HEK293 (cell line): ENCODE measurements at regions not wholly inside any gene's neighbourhood (a gene's known extent, or its start where the extent isn't known, plus 50 kb on each side); places are given as distances from the start of the nearest gene placed in this dataset.

ENCODE experiments used
- GFI1B ChIP-seq: fragments of 450-650 bp; formaldehyde crosslinking; IDR thresholded peaks from 2 replicates; pipeline ENCODE4 v1.5.1; 2016; ENCODE audit warnings: missing biosample characterization, missing genetic modification characterization
- KLF7 ChIP-seq: fragments of 450-650 bp; formaldehyde crosslinking; IDR thresholded peaks from 2 replicates; pipeline ENCODE4 v1.5.1; 2016; ENCODE audit warnings: missing biosample characterization, missing genetic modification characterization, borderline replicate concordance
- OSR2 ChIP-seq: fragments of 450-650 bp; formaldehyde crosslinking; IDR thresholded peaks from 2 replicates; pipeline ENCODE4 v1.5.1; 2016; ENCODE audit warnings: missing biosample characterization, missing genetic modification characterization
- REPIN1 ChIP-seq: fragments of 450-650 bp; formaldehyde crosslinking; IDR thresholded peaks from 2 replicates; pipeline ENCODE4 v1.5.1; 2017; ENCODE audit warnings: missing biosample characterization, missing genetic modification characterization, low read depth
- SCRT1 ChIP-seq: fragments of 450-650 bp; formaldehyde crosslinking; IDR thresholded peaks from 2 replicates; pipeline ENCODE4 v1.5.1; 2016; ENCODE audit warnings: missing biosample characterization, missing genetic modification characterization, borderline replicate concordance
- SP7 ChIP-seq: fragments of 450-650 bp; formaldehyde crosslinking; IDR thresholded peaks from 2 replicates; pipeline ENCODE4 v1.5.1; 2016; ENCODE audit warnings: missing biosample characterization, missing genetic modification characterization
- TRIM28 ChIP-seq: IDR thresholded peaks from 2 replicates; pipeline ENCODE4 v1.6.1; 2011; ENCODE audit warnings: low read length, control low read depth, borderline replicate concordance
- YY2 ChIP-seq: fragments of 450-650 bp; formaldehyde crosslinking; IDR thresholded peaks from 2 replicates; pipeline ENCODE4 v1.5.1; 2016; ENCODE audit warnings: missing biosample characterization, missing genetic modification characterization
- ZBTB1 ChIP-seq: fragments of 450-650 bp; formaldehyde crosslinking; IDR thresholded peaks from 2 replicates; pipeline ENCODE4 v1.5.1; 2016; ENCODE audit warnings: missing biosample characterization, missing genetic modification characterization
- ZBTB20 ChIP-seq: fragments of 450-650 bp; formaldehyde crosslinking; IDR thresholded peaks from 2 replicates; pipeline ENCODE4 v1.5.1; 2016; ENCODE audit warnings: missing biosample characterization, missing genetic modification characterization
- ZNF121 ChIP-seq: fragments of 450-650 bp; formaldehyde crosslinking; IDR thresholded peaks from 2 replicates; pipeline ENCODE4 v1.5.1; 2016; ENCODE audit warnings: missing biosample characterization, missing genetic modification characterization
- ZNF184 ChIP-seq: fragments of 450-650 bp; IDR thresholded peaks from 2 replicates; pipeline ENCODE4 v1.5.1; 2018; ENCODE audit warnings: missing biosample characterization, mild to moderate bottlenecking, missing genetic modification characterization
- ZNF248 ChIP-seq: fragments of 450-650 bp; formaldehyde crosslinking; IDR thresholded peaks from 2 replicates; pipeline ENCODE4 v1.5.1; 2017; ENCODE audit warnings: missing biosample characterization, missing genetic modification characterization
- ZNF416 ChIP-seq: fragments of 450-650 bp; formaldehyde crosslinking; IDR thresholded peaks from 2 replicates; pipeline ENCODE4 v1.5.1; 2016; ENCODE audit warnings: missing biosample characterization, missing genetic modification characterization
- ZNF433 ChIP-seq: fragments of 450-650 bp; formaldehyde crosslinking; IDR thresholded peaks from 2 replicates; pipeline ENCODE4 v1.5.1; 2016; ENCODE audit warnings: missing biosample characterization, missing genetic modification characterization, low read depth
- ZNF555 ChIP-seq: fragments of 450-650 bp; formaldehyde crosslinking; conservative IDR thresholded peaks from 2 replicates; pipeline ENCODE4 v1.5.1; 2017; ENCODE audit warnings: missing biosample characterization, mild to moderate bottlenecking, missing genetic modification characterization, inconsistent platforms
- ZNF600 ChIP-seq: fragments of 450-650 bp; formaldehyde crosslinking; IDR thresholded peaks from 2 replicates; pipeline ENCODE4 v1.5.1; 2016; ENCODE audit warnings: missing biosample characterization, missing genetic modification characterization
- ZNF677 ChIP-seq: fragments of 450-650 bp; IDR thresholded peaks from 2 replicates; pipeline ENCODE4 v1.5.0; 2018; ENCODE audit warnings: missing biosample characterization, mild to moderate bottlenecking, missing genetic modification characterization, moderate library complexity
- ZNF701 ChIP-seq: fragments of 450-650 bp; formaldehyde crosslinking; IDR thresholded peaks from 2 replicates; pipeline ENCODE4 v1.5.1; 2016; ENCODE audit warnings: missing biosample characterization, missing genetic modification characterization
- ZNF843 ChIP-seq: fragments of 450-650 bp; formaldehyde crosslinking; IDR thresholded peaks from 2 replicates; pipeline ENCODE4 v1.5.1; 2016; ENCODE audit warnings: missing biosample characterization, missing genetic modification characterization
- TF ChIP-seq, protein P1 (sequence below): fragments of 450-650 bp; formaldehyde crosslinking; IDR thresholded peaks from 2 replicates; pipeline ENCODE4 v1.5.1; 2016; ENCODE audit warnings: missing biosample characterization, missing genetic modification characterization
- TF ChIP-seq, protein P2 (sequence below): fragments of 450-650 bp; formaldehyde crosslinking; IDR thresholded peaks from 2 replicates; pipeline ENCODE4 v1.5.1; 2016; ENCODE audit warnings: missing biosample characterization, missing genetic modification characterization, low read depth
- TF ChIP-seq, protein P3 (sequence below): fragments of 450-650 bp; formaldehyde crosslinking; IDR thresholded peaks from 2 replicates; pipeline ENCODE4; 2016; ENCODE audit warnings: missing biosample characterization, missing genetic modification characterization
- TF ChIP-seq, protein P4 (sequence below): fragments of 450-650 bp; formaldehyde crosslinking; IDR thresholded peaks from 2 replicates; pipeline ENCODE4 v1.5.1; 2017; ENCODE audit warnings: missing biosample characterization, missing genetic modification characterization
- TF ChIP-seq, protein P5 (sequence below): fragments of 450-650 bp; formaldehyde crosslinking; IDR thresholded peaks from 2 replicates; pipeline ENCODE4 v1.5.1; 2016; ENCODE audit warnings: missing biosample characterization, missing genetic modification characterization
- TF ChIP-seq, protein P6 (sequence below): fragments of 450-650 bp; formaldehyde crosslinking; conservative IDR thresholded peaks from 2 replicates; pipeline ENCODE4 v1.5.1; 2016; ENCODE audit warnings: low read depth, missing biosample characterization, missing genetic modification characterization
- TF ChIP-seq, protein P7 (sequence below): fragments of 450-650 bp; formaldehyde crosslinking; IDR thresholded peaks from 2 replicates; pipeline ENCODE4 v1.5.1; 2016; ENCODE audit warnings: missing biosample characterization, missing genetic modification characterization
- TF ChIP-seq, protein P8 (sequence below): fragments of 450-650 bp; formaldehyde crosslinking; IDR thresholded peaks from 2 replicates; pipeline ENCODE4 v1.5.1; 2016; ENCODE audit warnings: missing biosample characterization, missing genetic modification characterization

DNA sequence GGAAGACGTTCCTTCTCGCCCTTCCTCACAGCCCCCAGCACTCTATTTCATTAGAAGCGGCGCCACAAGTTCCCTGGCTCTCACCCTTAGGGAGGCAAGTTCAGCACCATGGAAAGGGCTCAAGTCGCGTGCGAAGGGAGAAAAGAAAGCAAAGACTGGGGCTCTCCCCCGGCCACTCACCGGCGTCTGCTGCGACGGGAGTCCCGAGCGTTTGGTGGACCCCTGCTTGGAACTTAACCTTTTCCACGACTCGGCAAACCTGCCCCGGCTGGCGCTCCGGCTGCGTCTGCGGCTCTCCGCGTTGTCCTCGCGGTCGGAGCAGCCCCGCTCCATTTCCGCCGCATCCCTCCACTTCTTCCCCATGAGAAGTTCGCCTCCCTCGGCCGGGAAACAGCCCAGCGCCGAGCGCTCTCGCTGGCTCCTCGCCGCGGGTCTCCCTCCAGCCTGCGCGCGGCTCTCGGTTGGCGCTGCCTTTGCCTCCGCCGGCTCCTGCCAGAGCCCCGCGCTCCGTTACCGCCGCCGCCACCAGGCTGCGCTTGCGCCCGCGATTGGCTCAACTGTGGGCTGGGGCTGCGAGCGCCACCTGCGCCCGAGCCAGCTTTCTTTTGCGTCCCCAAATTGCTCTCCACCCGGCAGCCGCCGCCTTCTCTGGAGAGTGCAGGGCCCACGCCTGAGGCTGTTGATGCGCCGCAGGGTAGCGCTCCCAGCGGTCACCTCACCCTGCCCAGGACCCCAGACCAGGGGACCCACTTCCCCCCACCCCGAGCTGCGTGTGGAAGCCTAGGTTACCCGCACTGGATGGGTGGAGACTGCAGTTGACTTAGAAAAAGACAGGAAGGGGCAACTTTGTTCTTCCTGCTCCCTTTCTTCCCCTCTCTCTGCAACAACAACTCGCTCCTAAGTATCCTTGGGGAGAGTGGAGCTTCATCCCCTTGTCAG lies 321.6 kb downstream of the CEMIP2 start (continued):
- TF ChIP-seq, protein P1, sequence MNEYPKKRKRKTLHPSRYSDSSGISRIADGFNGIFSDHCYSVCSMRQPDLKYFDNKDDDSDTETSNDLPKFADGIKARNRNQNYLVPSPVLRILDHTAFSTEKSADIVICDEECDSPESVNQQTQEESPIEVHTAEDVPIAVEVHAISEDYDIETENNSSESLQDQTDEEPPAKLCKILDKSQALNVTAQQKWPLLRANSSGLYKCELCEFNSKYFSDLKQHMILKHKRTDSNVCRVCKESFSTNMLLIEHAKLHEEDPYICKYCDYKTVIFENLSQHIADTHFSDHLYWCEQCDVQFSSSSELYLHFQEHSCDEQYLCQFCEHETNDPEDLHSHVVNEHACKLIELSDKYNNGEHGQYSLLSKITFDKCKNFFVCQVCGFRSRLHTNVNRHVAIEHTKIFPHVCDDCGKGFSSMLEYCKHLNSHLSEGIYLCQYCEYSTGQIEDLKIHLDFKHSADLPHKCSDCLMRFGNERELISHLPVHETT (tag by site-specific recombination) = no peak
- TF ChIP-seq ZNF248 (no peak), YY2 (tag by site-specific recombination) (no peak), ZNF121 (tag by site-specific recombination) (no peak), ZNF600 (tag by site-specific recombination) (0 out of 2 replicates have a peak, but pooled peaks have one; percentile 35), SP7 (tag by site-specific recombination) (no peak), GFI1B (tag by site-specific recombination) (no peak), SCRT1 (no peak), ZBTB1 (no peak), ZNF701 (tag by site-specific recombination) (no peak), ZNF433 (tag by site-specific recombination) (no peak), ZNF555 (tag by site-specific recombination) (no peak), ZNF184 (no peak), KLF7 (tag by site-specific recombination) (no peak), ZBTB20 (tag by site-specific recombination) (0 out of 2 replicates have a peak, but pooled peaks have one; percentile 25), ZNF416 (no peak), ZNF843 (tag by site-specific recombination) (no peak), TRIM28 (no peak), ZNF677 (tag by site-specific recombination) (no peak), REPIN1 (tag by site-specific recombination) (no peak), OSR2 (tag by site-specific recombination) (no peak)
- TF ChIP-seq, protein P2, sequence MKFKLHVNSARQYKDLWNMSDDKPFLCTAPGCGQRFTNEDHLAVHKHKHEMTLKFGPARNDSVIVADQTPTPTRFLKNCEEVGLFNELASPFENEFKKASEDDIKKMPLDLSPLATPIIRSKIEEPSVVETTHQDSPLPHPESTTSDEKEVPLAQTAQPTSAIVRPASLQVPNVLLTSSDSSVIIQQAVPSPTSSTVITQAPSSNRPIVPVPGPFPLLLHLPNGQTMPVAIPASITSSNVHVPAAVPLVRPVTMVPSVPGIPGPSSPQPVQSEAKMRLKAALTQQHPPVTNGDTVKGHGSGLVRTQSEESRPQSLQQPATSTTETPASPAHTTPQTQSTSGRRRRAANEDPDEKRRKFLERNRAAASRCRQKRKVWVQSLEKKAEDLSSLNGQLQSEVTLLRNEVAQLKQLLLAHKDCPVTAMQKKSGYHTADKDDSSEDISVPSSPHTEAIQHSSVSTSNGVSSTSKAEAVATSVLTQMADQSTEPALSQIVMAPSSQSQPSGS (tag by site-specific recombination) = no peak
- TF ChIP-seq, protein P3, sequence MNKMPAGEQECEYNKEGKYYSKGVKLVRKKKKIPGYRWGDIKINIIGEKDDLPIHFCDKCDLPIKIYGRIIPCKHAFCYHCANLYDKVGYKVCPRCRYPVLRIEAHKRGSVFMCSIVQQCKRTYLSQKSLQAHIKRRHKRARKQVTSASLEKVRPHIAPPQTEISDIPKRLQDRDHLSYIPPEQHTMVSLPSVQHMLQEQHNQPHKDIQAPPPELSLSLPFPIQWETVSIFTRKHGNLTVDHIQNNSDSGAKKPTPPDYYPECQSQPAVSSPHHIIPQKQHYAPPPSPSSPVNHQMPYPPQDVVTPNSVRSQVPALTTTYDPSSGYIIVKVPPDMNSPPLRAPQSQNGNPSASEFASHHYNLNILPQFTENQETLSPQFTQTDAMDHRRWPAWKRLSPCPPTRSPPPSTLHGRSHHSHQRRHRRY (tag by site-specific recombination) = no peak
- TF ChIP-seq, protein P4, sequence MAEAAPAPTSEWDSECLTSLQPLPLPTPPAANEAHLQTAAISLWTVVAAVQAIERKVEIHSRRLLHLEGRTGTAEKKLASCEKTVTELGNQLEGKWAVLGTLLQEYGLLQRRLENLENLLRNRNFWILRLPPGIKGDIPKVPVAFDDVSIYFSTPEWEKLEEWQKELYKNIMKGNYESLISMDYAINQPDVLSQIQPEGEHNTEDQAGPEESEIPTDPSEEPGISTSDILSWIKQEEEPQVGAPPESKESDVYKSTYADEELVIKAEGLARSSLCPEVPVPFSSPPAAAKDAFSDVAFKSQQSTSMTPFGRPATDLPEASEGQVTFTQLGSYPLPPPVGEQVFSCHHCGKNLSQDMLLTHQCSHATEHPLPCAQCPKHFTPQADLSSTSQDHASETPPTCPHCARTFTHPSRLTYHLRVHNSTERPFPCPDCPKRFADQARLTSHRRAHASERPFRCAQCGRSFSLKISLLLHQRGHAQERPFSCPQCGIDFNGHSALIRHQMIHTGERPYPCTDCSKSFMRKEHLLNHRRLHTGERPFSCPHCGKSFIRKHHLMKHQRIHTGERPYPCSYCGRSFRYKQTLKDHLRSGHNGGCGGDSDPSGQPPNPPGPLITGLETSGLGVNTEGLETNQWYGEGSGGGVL (tag by site-specific recombination) = no peak
- TF ChIP-seq, protein P5, sequence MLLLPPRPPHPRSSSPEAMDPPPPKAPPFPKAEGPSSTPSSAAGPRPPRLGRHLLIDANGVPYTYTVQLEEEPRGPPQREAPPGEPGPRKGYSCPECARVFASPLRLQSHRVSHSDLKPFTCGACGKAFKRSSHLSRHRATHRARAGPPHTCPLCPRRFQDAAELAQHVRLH = no peak
- TF ChIP-seq, protein P6, sequence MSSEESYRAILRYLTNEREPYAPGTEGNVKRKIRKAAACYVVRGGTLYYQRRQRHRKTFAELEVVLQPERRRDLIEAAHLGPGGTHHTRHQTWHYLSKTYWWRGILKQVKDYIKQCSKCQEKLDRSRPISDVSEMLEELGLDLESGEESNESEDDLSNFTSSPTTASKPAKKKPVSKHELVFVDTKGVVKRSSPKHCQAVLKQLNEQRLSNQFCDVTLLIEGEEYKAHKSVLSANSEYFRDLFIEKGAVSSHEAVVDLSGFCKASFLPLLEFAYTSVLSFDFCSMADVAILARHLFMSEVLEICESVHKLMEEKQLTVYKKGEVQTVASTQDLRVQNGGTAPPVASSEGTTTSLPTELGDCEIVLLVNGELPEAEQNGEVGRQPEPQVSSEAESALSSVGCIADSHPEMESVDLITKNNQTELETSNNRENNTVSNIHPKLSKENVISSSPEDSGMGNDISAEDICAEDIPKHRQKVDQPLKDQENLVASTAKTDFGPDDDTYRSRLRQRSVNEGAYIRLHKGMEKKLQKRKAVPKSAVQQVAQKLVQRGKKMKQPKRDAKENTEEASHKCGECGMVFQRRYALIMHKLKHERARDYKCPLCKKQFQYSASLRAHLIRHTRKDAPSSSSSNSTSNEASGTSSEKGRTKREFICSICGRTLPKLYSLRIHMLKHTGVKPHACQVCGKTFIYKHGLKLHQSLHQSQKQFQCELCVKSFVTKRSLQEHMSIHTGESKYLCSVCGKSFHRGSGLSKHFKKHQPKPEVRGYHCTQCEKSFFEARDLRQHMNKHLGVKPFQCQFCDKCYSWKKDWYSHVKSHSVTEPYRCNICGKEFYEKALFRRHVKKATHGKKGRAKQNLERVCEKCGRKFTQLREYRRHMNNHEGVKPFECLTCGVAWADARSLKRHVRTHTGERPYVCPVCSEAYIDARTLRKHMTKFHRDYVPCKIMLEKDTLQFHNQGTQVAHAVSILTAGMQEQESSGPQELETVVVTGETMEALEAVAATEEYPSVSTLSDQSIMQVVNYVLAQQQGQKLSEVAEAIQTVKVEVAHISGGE (tag by site-specific recombination) = no peak
- TF ChIP-seq, protein P7, sequence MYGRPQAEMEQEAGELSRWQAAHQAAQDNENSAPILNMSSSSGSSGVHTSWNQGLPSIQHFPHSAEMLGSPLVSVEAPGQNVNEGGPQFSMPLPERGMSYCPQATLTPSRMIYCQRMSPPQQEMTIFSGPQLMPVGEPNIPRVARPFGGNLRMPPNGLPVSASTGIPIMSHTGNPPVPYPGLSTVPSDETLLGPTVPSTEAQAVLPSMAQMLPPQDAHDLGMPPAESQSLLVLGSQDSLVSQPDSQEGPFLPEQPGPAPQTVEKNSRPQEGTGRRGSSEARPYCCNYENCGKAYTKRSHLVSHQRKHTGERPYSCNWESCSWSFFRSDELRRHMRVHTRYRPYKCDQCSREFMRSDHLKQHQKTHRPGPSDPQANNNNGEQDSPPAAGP = no peak
- TF ChIP-seq, protein P8, sequence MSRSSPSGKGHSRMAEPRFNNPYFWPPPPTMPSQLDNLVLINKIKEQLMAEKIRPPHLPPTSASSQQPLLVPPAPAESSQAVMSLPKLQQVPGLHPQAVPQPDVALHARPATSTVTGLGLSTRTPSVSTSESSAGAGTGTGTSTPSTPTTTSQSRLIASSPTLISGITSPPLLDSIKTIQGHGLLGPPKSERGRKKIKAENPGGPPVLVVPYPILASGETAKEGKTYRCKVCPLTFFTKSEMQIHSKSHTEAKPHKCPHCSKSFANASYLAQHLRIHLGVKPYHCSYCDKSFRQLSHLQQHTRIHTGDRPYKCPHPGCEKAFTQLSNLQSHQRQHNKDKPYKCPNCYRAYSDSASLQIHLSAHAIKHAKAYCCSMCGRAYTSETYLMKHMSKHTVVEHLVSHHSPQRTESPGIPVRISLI (tag by site-specific recombination) = no peak
